Lower leg skin (tissue), 3 donors: ENCODE measurements at regions not wholly inside any gene's neighbourhood (a gene's known extent, or its start where the extent isn't known, plus 50 kb on each side); places are given as distances from the start of the nearest gene placed in this dataset.
"Not testable (repeated sequence)": the region's sequence is repeated elsewhere in the genome, so short reads cannot be mapped to it uniquely, and the experiment has no call there.

Source experiments
- POLR2A ChIP-seq, 2 donors: fragments of 450-650 bp; IDR thresholded peaks; one replicate each; pipeline ENCODE4 v1.6.1; 2016 to 2017; ENCODE audit warnings: antibody characterized with exemption in 2 of 2, mild to moderate bottlenecking in 1 of 2, moderate library complexity in 1 of 2
- TF ChIP-seq, protein P1 (sequence below), 3 donors: fragments of 450-650 bp; IDR thresholded peaks; one replicate each; pipeline ENCODE4 v1.5.1; 2016; ENCODE audit warnings: antibody characterized with exemption in 3 of 3, mild to moderate bottlenecking in 3 of 3, moderate library complexity in 2 of 3

- not testable (repeated sequence) for TF ChIP-seq POLR2A (IDR thresholded peaks at IDR 0.05)
- TF ChIP-seq, protein P1, sequence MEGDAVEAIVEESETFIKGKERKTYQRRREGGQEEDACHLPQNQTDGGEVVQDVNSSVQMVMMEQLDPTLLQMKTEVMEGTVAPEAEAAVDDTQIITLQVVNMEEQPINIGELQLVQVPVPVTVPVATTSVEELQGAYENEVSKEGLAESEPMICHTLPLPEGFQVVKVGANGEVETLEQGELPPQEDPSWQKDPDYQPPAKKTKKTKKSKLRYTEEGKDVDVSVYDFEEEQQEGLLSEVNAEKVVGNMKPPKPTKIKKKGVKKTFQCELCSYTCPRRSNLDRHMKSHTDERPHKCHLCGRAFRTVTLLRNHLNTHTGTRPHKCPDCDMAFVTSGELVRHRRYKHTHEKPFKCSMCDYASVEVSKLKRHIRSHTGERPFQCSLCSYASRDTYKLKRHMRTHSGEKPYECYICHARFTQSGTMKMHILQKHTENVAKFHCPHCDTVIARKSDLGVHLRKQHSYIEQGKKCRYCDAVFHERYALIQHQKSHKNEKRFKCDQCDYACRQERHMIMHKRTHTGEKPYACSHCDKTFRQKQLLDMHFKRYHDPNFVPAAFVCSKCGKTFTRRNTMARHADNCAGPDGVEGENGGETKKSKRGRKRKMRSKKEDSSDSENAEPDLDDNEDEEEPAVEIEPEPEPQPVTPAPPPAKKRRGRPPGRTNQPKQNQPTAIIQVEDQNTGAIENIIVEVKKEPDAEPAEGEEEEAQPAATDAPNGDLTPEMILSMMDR (IDR thresholded peaks at IDR 0.05): not testable (repeated sequence)
Observed at GRCh38 chr2:239592629-239593290, 191.9 kb upstream of the HDAC4 start.
